ENCODE measurements at regions not wholly inside any gene's neighbourhood (a gene's known extent, or its start where the extent isn't known, plus 50 kb on each side); places are given as distances from the start of the nearest gene placed in this dataset.
A peak's percentile ranks its signal among the peaks of the same experiment; 100 is the strongest.

DNA sequence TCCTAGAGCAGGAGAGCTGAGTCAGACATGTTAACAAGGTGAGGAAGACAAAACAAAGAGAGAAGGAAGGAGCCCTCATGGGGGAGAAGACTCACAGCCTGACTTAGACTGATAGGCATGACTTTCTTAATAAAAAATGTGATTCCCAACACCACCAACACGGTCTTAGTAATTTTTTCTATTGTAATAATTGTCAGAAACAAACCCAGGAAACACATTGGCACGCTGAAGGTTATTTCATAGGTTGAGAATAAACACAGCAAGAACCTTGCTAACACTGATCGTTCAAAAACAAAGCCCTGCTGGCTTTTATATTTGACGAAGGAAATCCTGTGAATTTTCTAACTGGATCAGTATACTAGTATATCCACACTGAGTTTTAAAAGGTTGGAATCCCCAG lies 286.8 kb downstream of the HACE1 start:
- DNase-seq, result no peak

DNA sequence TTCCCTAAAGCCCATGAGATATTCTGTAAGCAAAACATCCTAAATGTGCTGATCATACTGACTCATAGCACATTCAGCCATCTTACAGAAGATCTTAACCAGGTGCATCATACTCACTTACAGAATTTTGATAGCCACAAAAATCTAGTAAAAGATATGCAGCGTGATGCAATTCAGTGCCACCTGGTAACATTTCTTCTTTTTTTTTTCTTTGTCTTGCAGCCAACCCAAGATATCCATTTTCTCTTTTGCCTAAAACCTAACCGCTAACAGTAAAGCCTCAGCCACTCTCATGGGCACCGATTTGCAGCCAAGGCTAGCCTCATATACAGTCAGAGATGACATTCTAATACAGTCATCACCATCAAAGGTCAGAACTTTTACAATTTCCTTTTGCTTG lies 293.3 kb downstream of the HACE1 start:
- DNase-seq, result no peak

DNA sequence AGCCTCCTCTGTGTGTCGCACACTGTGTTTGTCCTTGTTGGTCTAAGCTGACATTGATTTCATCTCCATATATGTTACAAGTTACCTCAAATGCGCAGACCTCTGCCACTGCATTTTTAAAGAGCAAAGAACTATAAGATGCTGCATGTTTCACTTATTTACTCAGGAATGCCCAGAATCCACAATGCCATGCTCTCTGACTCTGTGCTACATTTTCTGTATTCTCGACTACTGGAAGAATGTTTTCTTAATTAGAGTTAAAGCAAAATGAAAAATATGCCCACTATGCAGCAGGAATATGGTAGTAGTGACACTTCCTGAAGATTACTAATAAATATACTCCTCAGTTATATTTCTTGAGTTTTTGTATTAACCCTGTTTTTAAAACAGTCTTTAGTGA lies 296.4 kb downstream of the HACE1 start:
- no peak for DNase-seq

DNA sequence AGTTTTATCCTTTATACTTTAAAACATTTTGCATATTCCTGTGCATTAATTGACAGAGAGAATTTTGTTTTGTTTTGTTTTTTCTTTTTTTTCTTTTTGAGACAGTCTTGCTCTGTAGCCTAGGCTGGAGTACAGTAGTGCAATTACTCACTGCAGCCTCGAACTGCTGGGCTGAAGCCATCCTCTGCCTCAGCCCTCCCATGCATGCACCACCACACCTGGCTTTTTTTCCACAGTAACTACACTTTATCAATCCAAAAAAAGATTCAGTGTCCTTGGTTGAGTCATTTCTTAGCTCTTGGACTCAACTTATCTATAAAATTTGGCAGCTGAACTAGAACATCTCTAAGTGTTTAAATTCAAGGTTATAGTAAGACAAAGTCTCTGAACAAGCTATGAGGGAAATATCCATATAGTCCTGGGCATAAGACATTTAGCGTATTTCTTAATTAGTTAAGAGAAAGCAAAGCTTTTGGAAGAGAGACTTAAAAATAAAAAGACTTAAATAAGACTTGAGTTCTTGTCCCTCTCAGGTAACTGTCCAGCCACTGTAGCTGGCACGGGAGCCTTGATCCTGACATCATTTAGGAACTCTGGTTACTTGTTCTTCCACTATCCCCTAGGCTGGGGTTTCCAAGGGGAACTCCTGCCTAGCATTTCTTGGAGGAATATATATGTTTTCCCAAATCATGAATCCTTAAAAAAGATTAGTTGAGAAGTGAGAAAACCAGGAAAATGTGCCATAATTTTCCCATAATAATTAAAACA lies 300.1 kb downstream of the HACE1 start:
- DNase-seq, result no peak

DNA sequence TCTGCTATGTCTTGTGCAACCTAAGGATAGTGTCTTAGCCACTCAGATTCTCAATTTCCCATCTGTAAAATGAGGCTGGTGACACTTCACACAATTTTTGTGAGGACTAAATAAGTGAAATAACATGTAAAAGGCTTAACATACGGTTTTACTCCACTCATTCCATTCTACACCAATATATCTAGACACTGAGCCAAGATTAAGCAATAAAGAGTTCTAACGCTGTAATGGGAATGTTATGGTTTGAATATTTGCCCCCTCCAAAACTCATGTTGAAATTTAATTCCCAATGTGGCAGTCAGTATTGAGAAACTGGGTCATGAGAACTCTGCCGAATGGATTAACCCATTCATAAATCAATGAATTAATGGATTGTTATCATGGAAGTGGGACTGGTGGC lies 301.0 kb downstream of the HACE1 start:
- DNase-seq, result no peak

DNA sequence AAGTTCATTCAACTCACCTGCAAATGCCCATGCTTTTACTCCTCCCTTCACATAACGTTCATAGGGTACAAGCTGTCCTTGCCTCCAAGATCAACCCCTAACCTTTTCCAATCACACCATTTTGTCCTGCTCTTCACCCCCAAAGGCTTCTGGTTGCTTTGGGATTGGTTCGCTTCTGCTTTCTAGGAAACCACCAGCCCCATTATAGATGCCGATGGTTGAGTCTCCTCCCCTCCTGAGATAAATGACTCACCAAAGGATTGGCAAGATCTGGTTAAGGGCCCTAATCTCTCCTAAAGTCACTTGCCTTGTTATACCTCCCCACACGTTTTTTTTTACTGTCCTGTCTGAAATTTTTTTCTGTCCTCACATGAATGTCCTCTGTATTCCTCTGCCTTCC lies 311.4 kb downstream of the HACE1 start:
- no peak for DNase-seq

DNA sequence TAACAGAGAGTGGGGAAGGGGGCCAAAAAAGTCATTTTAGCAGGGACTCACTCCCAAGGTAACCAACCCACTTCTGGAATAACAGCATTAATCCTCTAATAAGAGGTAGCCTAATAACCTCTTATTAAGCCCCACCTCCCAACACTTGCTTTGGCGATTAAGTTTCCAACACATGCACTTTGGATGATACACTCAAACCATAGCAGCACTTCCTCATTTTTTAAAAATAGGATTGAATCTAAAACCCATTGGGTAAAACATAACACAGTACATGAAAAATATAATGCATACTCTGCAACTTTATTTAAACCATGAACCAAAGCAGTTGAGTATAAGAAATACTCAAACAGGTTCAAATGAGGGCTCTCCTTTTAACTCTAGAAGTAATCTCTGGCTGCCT lies 318.3 kb downstream of the HACE1 start:
- no peak for DNase-seq

DNA sequence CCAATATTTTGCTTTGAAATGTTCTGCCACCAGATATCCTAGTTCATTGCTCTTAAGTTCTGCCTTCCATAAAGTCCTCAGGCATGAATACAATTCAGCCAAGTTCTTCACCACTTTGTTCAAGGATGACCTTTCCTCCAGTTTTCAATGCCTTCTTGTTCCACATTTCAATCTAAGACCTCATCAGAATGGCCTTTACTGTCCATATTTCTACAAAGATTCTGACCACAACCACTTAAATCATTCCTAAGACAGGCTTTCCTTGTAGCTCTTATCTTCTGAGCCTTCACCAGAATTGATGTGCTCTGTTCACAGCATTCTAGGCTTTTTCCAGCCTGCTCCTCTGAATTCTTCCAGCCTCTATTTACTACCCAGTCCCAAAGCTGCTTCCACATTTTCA lies 319.0 kb downstream of the HACE1 start:
- no peak for DNase-seq

DNA sequence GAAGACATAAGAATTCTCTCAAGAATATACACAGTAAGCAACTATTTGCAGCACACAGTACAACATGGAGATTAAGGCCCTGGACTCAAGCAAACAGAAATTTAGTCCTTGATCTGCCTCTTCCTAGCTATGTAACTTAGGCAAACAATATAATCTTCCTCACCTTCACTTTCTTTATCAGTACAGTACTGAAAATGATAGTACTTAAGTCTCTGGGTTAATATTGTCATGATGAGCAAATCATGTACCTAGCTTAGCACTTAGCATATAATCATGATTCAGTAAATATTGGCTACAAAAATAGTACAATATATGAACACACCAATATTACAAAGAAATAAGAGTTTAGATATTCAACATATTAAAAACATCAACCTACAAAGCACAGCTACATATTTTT lies 320.5 kb downstream of the HACE1 start:
- DNase-seq, result no peak

DNA sequence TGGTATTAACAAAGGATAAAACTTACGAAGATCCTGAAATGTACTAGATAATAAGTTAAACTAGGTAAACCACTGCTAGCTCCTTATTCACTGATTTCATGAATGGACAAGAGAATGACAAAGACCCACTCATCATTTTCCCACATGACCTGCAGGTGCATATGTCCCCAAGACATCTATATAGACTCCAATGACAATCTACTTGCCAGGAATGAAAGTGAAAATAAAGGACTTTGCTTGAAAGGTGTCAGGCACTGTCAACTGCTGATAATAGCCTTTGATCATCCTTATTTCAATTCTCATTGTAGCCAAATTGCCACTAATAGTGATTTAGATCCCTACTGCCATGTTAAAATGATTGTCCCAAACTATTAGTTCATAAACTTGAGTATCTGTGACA lies 321.8 kb downstream of the HACE1 start:
- no peak for DNase-seq

DNA sequence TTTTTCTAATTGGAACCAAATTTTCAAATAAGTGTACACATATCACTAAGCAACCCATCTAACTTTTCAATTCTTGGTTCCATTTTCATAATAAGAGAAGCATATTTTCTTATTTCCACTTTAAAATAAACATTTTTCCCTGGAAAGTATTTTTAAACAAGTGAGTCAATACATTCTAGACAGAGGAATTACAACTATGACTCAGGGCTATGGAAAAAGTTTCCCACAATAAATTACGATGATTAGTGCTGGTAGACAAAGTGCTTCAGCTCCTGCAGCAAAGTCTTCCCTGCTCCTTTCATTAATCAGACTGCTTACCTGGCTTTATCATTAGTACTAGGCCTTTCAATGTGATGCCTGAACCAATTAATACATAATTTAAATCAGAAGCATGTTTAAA lies 322.5 kb downstream of the HACE1 start:
- DNase-seq, result no peak

DNA sequence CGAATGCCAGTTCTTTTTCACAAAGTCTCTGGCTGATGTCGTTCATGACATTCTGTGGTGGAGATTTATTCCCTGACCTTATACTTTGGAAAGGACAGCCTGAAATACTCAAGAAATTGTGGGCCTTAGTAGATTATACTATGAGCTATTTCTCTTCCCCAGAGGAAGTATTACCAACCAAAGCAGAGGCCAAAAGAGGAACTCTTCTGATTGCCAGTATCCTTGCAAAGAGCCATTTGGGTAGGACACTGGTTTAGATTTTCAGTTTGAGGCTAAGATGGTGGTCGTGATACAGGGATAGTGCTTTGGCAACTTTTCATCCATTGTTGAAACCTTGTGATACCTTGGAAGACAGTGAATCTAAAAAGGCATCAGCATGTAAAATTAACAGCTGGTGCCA lies 327.3 kb downstream of the HACE1 start:
- no peak for DNase-seq

DNA sequence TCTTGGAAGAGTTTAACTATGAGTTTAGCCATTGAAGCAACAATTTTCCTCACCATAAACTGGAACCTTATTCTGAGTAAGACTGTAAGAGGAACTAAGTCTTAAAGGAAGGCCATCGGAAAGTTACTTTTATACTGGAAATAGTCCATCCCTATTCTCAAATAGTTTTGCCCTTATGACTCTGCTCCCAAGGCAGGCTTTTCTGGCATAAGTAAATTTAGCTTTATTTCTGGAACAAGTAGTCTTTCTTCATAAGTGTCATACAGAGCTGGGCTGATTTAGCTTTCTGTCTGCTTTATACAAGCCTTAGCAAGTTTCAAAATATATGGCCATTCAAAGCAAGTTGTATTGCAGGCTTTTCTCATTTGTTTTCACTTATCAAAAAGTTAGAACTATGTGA lies 328.1 kb downstream of the HACE1 start:
- DNase-seq, result no peak

DNA sequence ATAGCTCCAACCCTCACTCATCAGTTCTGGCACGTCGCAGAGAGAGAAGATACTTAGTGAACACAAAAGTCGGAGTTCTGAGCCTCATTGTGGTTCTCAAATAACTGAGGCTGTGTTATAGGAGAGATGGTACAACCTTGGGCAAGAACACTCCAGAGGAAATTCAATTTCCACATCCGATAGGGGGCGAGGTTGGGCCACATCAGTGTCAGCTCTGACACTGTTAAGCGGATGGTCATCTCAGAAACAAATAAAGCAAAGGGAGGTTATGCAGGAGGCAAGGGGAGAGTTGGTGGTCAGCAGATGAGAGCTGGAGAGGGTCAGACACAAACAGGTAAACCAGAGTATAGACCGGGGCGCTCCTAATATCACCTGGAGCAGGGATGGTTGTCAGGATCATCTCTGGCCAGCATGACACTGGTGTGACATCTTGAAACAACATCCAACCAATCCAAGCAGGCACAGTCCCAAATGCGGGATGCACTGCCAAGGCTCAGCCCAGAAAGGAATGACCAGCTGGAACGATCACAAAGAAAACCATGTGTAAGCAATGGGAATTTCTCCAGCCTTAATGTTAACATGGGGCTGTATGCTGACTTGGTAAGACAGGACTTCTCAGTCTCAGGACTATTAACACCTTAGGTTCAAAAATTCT lies 331.8 kb downstream of the HACE1 start:
- DNase-seq, result peak; percentile 3

DNA sequence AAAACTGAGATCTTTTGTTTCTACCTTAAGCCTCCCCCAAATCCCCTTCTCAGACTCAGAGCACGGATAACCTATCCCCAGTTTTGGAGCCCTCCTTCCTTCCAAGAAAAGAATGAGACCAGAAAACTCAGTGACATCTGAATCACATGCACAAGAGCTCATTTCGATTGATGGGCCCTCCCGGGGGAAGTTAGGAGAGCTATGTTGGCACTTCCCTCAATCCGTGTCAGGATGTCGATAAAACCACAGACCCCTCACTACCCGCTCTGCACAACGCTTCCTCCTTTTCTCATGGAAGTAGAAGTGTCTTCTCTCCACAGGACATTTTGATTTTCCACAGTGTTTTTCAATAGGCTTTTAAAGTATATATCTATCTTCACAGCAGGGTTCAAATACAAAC lies 332.4 kb downstream of the HACE1 start:
- DNase-seq, result no peak

DNA sequence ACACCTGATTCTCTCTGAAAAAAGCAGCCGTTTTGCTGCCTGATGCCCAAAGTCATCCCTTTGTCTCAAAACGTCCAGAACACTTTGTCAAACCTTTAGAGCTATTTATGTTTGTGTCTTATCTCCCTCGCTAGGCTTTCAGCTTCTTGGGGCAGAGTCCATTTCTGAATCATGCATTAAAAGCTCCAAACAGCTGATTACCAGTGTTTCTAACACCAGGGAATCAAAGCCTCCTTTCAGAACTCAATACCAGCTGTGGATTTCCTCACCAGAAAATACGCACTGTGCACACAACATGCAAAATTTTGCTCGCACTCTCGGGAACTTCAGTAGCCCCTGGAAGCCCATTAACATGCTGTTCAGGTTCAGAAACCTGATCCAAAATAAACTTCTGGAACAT lies 333.3 kb downstream of the HACE1 start:
- no peak for DNase-seq

DNA sequence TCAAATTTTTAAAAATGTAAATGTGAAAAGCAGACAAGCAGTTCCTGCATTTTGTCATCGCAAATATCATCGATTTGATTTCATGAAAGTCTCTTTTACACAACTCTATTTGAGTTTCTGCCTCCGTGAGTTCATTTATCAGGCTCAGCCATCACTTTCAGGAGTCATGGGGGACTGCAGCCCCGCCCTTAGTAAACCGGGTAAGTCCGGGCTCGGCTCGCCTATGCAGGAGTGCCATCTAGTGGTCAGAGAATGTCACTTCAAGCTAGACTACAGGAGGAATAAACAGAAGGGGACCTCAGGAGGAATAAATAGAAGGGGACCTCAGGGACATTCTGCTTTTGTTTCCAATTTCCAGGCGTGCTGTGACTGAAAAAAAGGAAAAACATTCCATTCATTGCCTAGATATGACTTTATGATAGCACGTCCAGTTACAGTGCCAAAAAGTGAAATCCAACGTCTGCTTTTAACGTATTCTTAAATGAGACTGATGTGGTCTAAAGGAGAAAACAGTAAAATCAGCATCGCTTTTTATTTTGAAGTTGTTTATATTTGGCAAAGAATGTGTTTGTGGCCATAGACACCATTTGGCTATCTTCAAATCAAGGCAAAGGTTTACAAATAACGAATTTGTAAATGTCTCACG lies 333.9 kb downstream of the HACE1 start:
- peak; percentile 73 for DNase-seq

DNA sequence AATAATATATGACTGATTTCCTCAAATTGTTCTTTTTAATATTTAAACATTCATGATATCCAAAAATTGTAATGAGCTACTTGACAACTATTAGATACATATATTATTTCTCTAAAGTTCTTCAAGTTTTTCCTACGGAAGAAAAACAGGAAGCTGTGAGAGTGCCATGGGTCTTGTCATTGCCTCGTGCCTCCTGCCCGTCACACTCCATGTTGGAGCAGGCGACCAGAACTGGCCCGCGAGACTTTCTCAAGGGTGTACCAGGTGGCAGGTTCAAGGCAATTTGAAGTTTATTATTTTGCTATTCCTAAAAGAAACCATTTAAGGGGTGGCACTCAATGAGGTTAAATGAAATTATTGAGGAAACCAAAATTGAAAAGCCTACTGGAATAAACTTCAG lies 337.2 kb downstream of the HACE1 start:
- DNase-seq, result no peak

DNA sequence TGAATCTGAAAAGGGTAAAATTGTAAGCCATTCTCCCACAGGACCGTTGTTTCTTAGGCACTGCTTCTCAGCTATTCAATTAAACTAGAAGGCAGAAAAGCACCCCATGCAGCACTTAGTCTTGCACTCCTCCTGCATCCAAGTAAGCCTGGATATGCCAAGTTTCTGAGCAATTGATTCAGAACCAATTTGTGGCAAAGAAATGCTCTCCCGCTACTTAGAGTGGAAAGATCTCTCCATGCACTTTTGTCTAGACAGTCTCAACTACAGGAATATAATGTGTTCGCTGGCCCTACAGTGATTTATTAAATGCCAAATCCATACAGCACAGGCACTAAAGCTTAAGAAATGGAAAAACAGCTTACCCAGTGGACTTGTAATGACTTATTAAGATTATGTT lies 338.5 kb downstream of the HACE1 start:
- no peak for DNase-seq

DNA sequence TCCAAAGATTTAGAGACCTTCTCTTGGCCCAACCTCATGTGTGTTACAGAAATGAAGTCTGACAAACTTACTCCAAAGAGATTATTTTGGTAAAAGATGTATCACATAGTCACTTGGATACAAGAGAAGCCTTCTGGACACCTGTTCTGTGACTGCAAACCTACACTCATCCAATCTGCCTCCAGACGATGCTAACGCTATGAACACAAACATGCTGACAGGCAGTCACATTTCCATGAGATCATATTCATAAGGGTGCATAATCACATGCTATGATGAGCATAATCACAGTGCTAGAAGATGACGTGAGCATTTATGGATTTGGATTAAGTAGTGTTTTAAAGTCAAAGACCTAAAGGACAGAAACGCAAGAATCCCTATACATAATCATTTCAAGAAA lies 340.2 kb downstream of the HACE1 start:
- DNase-seq, result no peak

DNA sequence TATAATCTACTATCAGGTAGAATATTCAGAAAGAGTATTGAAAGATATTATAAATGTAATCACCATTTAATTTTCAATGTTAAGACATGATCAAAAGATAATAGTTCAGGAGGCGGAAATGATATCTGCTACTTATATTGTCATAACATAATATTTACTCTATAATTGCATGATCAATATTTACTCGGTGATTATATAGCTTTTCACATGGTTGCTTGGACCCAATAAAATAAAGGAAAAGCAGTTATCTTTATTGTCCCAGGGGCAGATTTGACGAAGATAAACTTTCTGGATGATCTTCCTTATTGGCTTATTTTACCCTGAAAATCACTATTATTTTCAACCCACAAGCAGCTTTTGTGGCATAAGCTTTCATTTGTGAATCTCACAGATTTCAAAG lies 350.4 kb downstream of the HACE1 start:
- no peak for DNase-seq

DNA sequence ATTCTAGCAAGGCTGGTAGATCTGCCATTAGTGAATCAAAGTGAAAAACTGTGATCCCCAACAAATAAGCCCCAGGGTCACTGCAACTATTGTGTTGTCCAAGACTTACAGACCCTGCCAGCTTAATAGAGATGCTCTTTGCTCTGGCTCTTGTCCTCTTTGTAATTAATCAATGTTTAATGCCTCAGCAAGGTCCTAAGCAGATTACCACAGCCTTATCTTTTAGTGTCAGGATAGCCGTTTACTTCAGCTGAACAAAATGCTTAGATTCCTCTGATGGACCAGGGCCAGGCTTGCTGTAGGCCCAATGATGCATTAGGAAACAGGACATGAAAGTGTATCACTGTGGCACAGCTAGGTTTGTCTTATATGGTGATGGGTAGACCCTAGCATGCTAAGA lies 353.3 kb downstream of the HACE1 start:
- no peak for DNase-seq

DNA sequence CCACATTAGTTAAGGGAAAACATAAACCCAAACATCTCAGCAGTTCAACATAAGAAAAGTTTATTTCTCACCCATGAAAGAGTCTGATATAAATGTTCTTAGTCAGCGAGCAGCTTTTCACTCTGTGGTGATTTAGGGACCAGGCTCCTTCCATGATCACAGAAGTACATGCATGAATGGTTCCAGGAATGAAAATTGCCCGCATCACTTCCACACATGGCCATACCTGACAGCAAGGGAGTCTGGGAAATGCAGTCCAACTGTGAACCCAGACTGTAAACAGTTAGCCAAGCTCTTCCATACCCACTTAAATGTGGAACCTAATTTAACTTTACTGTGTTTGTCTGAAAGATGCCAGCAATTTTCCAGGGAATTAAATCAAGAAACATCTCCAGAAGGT lies 353.9 kb downstream of the HACE1 start:
- no peak for DNase-seq

DNA sequence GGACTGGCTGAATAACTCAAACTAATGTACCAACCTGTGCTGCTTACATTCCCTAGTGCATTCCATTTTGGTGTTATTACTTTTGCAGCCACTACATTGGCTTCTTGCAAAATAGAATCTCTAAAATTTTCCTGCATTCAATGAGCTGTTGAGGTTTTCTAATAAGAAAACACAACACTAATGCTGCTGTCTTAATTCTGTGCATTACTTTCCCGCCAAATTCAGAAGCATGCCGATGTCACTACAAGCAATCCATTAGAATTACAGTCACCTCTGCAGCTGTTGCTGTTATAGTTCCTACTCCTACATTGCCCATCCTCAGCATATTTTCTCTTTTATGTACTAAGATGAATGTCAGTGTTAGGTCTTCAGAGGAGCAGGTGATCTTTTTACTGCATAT lies 359.5 kb downstream of the HACE1 start:
- DNase-seq, result no peak

DNA sequence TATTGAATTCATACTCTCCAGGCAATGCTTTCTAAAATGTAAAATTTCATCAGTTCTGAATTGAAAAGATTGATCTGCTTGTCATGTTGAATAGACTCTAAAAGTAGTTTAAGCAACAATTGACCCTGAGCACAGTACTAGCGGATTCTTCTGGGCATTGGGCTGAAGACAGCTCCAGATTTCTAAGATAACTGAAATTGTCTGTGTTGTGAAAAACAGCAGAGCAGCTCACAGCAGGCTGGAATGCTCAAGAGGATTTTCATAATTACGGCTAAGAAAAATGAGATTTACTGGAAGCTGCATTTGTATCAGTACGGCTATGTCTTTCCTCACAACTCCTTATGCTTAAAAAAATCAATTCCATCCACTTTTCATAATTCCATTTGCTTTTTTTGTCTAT lies 373.7 kb downstream of the HACE1 start:
- DNase-seq, result no peak

All from stimulated activated CD4-positive, alpha-beta T cell treated with anti-CD3 and anti-CD28 coated beads, Interleukin-15, amount 100 ng/mL, for 24 hours (primary cell).